SK-N-MC (cell line): ENCODE measurements at regions not wholly inside any gene's neighbourhood (a gene's known extent, or its start where the extent isn't known, plus 50 kb on each side); places are given as distances from the start of the nearest gene placed in this dataset.

Experiments
- EZH2 ChIP-seq: fragments of 200-600 bp; sonication (generic); IDR thresholded peaks from one replicate; pipeline ENCODE4 v1.6.1; 2017; ENCODE audit warnings: antibody characterized with exemption
- POLR2AphosphoS5 ChIP-seq: IDR thresholded peaks from 2 replicates; pipeline ENCODE4 v1.6.1; 2012; ENCODE audit warnings: mild to moderate bottlenecking, low read depth, low read length, borderline replicate concordance

GRCh38 chr2:16251511-16252225, 311.3 kb downstream of the MYCN start:
- no peak for TF ChIP-seq EZH2
- no peak for TF ChIP-seq POLR2AphosphoS5
